SKM-1 (cell line): ENCODE measurements at regions not wholly inside any gene's neighbourhood (a gene's known extent, or its start where the extent isn't known, plus 50 kb on each side); places are given as distances from the start of the nearest gene placed in this dataset.

Source experiments
- DNase-seq: peaks from one replicate; lab custom pipeline; 2025; ENCODE audit not compliant: unreplicated experiment; lab: John Stamatoyannopoulos, UW

DNA sequence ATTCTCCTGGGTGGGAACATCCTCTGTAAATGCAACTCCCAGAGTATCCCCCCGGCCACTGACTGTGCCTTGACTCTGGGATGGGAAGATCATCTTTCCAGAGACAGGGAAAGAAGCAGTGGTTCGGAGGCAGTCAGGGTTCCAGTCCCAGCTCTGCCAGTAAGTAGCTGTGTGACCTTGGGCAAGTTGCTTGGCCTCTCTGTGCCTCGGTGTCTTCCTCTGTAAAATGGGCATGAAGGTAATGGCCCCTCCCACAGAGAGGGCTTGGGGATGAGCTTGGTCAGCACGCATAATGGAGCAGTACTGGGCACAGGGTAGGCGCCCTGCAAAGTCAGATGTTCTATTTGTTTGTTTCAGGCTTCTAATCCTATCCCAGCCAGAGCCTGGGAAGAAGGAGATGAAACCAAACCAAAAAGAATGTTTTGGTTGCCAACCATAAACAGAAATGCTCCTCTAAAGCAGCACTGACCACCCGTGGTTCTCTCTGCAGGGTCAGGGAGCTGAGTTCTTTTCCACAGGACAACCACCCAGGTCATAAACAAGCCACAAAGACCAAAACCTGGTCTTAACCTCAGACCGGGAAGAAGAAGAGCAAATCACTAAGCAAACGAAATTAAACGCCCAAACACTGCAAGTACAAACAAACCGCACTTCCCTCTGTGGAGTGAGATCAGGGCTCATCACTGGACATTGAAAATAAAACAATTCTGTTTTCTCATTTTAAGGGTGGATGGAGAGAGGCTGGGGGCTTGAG, 381.0 kb upstream of the SULF2 start:
- DNase-seq = no peak

DNA sequence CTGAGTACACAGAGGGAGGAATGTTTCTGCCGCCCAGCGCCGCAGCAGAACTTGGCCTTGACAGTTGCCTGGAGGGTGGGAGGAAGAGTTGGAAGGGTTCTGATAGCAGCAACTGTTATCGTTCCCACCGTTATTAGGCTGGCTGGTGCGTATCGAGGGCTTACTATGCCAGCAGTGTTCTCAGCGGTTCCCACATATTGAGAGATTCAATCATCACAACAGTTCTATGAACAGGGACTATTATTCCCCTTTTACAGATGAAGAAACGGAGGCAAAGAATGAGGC, 380.1 kb upstream of the SULF2 start:
- DNase-seq = no peak

DNA sequence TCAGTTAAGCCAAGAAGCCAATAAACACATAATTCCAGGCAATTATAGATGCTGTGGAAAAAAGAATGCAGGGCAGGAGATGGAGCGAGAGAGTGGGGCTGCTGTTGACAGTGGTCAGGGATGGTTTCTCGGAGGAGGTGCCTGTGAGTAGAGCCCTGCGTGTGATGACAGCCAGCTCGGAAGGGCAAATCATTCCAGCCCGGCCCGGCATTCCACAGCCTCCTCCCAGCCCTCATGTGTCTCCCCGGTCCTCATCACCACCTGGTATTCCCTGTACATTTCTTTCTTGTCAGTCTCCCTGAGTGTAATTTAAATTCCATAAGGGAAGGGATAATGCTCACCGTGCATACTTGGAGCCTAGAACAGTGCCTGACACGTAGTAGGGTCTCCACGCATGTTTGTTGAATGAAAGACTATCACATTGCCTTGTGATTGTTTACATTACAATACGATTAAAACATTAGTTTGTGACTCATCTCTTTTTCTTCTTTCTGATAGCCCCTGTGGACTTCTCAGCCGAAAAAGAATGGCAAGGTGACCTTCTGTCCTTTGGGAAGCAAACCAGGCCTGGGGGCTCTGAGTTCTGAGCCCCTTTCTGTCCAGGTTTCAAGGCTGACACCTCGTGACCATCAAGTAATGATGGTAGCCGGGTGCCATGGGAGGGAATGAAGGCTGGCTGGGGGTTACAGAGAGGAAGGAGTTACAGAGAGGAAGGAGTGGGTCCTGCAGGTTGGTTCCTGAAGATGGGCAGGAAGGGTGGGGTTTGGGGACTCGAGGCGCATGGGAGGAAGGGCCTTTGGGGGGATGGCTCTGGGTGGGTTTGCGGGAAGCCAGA, 379.5 kb upstream of the SULF2 start:
- DNase-seq = no peak

DNA sequence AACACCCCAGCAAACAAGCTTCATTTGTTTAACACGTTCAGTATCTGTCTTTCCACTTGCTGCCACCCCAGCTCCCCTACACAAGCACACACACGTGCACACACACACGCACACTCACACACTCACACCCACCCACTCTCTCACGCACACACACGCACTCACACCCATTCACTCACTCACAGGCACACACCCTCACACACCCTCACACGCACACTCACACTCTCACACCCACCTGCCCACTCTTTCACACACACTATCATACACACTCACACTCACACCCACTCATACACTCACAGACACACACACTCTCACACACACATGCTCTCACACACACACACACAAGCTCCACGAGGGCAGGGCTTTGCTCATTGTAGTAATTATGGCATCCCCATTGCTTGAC, 378.8 kb upstream of the SULF2 start:
- no peak for DNase-seq

DNA sequence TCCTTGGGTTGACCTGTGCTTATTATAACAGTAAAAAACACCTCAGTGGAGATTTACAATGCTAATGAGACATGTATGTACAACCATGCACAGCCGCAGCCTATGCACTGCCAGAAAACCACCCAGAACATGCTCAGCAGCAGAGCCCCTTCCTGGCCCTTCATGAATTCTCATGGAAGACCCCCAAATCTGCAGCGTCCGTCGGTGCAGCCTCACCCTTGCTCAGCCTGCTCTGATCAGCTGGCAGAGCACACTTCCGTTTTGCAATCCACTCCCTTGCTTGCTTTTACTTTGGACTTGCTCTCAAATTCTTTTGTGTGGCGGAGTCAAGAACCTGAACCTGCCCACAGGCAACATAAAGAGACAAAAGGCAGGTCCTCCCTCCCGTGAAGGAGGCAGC, 378.2 kb upstream of the SULF2 start:
- no peak for DNase-seq

DNA sequence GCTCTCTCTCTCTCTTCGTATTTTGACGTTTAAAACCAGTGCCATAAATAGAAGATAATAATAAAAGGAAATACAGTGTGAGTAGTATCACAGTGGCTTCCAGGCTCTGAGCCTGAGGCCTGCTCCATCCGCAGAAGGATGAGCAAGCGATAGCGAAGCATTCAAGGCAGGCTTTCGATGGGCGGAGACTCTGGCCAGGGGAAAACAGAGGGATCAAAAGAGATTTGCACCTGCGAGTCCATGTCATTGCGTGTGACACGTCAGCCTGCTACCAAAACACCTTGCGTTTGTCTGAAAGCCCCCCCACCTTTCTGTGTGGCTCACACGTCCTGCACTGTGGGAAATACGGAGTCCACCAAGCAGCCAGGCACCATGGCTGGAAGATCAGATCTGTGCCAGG, 377.3 kb upstream of the SULF2 start:
- no peak for DNase-seq

DNA sequence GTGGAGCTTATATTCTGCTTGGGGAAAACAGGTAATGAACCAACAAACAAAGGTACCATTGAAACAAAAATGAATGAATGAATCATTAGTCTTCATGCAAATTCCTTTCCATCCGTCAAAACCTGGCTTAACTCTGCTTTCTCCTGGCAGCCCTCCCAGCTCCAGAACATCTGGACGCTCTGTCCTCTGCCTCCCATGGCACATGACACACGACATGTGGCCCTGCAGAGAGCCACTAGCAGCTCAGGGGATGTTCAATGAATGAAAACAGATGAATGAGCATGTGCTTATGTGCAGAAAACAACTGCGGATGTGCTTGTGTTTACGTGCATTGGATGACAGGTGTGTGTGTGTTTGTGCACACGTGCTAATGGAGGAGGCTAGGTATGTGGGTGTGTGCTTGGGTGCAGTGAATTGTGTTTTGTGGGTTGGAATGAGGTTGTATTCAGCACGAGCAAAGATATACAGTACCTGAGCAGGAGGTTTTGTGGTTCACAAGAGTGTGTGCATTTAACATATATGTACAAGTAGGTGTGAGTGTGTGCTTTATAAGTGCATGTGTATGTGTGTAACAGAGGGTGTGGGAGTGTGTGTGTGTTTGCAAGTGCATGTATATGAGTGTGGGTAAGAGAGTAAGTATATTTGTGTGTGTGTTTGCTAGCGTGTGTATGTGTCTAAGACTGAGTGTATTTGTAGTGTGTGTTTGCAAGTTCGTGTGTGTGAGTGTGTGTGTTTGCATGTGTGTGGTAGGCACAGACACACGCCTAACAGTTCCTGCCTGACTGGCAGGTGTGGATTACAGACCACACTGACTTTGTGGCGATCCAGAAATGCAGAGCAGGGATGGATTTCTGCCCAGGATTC, 374.1 kb upstream of the SULF2 start:
- DNase-seq = no peak

DNA sequence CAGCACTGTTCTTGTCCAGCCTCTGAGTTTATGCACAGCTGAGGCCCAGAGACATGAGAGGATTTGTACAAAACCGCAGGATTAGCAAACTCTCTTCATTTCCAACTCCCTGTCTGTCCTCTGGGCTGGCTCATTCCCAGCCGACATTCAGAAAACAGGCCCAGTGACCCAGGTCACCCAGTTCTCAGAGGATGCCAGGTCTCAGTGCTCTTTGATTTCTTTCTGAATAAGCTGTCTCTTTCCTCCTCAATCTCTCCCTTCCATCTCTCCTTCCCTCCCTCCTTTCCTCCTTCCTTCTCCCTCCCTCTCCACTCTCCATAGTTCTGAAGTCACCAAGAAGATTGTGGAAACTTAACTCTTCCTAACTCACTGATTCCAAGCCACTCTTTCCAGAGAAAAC, 372.7 kb upstream of the SULF2 start:
- no peak for DNase-seq

DNA sequence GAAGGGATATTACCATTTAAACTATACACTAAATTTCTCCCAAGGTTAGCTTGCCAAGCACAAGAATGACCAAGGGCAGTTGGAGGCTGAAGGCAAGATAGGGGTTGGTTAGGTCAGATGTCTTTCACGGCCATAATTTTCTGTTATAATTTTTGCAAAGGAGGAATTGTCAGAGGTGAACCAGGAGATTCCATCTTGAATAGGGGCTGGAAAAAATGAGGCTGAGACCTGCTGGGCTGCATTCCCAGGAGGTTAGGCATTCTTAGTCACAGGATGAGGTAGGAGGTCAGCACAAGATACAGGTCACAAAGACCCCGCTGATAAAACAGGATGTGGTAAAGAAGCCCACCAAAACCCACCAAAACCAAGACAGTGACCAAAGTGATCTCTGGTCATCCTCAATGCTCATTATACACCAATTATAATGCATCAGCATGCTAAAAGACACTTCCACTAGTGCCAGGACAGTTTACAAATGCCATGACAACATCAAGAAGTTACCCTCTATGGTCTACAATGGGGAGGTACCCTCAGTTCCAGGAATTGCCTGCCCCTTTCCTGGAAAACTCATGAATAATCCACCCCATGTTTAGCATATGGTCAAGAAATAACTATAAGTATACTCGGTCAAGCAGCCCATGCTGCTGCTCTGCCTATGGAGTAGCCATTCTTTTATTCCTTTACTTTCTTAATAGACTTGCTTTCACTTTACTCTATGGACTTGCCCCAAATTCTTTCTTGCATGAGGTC, 371.8 kb upstream of the SULF2 start:
- no peak for DNase-seq

DNA sequence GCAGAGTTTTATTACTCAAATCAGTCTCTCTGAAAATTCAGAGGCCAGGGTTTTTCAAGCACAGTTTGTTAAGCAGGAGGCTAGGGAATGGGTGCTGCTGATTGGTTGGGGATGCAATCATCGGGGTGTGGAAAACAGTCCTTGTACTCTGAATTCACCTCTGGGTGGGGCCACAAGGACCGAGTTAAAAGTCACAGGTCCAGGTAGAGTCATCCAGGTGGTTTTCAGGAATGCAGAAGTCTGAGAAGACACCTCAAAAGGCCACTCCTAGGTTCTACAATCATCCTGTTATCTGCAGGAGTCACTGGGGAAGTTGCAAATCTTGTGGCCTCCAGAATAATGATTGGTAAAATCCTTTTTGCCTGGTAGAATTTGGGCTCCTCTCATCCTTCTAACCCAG, 371.2 kb upstream of the SULF2 start:
- no peak for DNase-seq

DNA sequence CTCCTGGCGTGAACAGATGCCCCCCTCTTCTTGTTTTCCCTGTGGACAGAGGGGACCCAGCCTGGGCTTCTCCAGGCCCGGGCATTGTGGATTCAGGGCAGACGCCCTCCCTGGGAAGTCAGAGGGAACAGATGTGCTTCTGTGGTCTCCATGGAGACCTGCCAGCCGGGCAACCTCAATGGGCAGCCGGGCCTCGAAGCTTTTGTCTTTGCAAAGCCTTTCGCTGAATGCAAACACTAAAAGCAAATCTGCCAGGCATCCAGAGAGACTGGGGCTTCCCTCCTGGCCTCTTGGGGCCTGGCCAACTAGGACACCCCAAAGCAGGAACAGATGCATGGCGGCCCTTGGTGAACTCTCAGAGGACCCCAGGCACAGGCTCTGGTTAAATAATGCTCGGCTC, 370.0 kb upstream of the SULF2 start:
- no peak for DNase-seq

DNA sequence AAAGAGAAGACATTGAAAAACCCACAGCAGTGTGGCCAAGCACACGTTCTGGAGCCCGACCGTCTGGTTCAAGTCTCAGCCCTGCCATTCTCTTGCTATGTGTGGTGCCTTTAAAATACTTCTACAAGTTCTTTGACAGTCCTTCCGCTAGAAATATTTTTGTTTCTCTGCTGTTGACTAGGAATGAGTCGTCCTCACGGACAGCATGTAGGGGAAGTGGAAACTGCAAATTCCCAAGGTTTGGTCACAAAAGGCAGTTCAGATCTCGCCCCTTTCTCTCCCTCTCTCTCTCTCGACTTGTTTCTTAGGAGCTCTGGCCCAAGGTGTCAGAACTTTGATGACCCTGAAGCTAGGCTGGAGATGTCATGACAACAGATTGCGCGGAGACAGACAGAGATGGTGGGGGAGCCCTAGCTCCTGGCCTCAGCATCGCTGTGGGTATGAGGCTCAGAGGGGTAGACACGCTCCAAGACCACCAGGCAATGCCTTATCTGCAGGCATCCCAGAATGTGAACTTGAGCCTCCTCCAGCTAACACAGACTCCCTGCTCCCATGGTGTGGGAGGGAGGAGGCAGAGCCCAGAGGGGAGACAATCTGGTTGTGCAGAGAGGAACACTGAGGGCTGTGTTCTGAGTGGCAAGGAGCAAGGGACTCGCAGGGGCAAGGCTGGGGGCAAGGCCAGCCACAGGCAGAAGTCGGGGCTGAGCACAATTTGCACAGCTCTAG, 368.9 kb upstream of the SULF2 start:
- no peak for DNase-seq

DNA sequence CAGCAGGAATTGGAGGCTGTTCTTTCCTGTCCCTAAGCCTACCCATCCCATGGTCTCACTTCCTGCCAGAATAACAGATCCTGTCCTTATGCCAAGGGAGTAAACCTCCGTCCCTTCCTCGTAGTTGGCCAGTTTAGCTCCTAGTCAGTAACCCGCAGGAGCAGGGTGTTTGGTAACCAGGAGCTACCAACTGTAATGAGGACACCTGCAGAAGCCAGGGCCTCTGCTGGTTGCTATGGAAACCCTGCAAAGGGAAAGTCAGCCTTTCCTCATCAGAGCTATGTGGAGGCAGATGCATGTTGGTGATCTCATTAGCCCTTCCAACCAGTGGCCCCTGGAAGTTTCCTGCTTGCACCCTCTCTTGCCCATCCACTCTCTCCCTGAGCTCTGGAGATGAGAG, 368.2 kb upstream of the SULF2 start:
- DNase-seq = no peak

DNA sequence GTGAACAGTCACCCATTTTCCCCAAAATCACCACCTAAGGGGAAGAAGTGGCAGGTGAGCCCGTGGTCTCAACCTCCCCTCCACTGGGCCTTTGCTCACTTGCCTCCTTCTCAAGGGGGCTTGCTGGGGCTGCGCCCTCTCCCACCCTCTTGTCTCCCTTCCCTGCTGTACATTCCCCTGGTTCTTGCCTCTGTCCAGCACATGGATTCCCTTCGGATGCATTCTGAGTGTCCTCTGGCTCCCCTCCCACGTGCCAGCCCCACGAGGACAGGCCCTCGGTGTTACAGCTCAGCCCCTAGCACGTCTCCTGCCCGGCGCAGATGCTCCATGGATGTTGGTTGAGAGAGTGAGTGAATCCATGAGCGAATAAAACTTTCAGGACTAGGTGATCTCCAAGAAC, 367.8 kb upstream of the SULF2 start:
- DNase-seq = no peak

DNA sequence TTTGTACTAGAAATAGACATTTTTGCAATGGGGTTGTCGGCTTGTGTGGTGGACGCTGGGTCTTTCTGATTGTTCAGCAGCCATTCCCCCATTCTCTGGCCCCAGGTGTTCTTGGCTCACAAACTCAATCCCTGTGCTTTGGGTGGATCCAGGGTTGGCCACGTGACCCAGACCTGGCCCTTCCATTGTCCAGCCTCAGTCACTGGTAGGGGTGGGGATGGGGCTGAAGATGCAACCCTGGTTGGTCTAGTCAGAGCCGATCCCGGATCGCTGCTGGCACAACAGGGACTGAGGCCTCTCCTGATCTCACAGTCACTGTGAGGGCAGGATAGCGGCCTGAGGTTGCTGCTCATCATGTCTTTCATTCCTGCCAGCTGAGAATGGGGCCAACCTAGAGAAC, 365.3 kb upstream of the SULF2 start:
- DNase-seq = no peak

DNA sequence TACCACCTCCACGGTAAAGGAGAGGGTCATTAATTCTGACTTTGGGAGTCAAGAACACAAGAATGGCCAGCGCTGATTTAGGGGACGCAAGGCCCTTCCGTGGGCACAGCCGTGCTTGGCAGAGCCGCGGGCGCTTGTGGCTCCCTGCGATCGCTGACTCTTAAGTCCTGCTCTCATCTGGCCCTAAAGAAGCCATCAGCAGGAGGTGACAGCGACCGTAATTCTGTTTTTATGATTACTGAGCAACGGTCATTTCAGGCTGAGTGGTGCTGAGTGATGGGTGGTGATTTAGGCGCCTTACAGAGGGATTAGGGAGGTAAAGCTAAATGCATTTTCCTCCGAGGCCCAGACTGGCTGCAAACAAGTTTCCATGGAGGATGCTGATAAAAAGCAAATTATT, 364.6 kb upstream of the SULF2 start:
- DNase-seq = no peak

DNA sequence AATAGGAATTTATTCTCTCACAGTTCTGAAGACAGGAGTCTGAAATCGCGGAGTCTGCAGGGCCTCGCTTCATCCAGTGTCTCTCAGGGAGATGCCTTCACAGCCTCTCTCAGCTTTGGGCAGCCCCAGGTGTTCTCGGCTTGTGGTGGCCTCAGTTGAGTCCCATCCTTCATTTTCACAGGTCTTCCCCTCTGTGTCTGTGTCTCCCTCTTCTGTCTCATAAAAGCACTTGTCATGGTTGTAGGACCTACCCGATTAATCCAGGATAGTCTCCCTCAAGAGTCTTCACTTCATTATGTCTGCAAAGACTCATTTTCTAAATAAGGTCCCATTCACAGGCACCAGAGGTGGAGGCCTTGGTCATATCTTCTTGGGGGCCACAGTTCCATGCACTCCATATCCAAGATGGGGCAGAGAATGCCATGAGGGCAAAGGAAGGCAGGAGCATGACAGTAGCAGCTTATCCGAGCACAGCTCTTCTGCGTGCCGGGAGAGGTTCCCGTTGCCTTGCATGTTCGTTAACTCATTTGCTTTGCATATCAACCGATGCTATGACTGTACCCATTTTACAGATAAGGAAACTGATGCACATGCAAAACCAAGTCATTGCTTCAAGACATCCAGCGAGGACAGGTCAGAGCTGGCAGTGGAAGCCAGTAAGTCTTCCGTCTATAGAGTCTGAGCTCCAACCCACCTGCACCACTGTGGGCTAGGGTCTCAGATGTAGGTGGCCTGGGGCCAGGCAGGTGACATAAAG, 363.8 kb upstream of the SULF2 start:
- DNase-seq = no peak

DNA sequence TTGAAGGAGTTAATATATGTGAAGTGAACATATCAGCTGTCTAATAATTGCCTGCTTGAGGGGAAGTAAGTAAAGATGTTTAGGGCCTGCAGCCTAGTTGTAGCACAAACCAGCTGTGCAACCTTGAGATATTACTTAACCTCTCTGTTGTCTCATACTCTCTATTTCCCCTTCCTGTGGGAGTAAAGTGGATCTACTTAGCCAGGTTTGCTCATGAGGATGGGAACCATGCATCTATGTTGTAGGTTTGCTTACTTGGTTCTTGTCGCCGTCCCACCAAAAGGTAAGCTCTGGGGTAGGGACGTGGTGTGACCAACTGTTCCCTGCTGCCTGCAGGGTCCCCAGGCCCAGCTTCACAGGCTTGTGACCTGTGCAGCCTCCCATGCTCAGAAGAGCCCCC, 362.7 kb upstream of the SULF2 start:
- DNase-seq = no peak

DNA sequence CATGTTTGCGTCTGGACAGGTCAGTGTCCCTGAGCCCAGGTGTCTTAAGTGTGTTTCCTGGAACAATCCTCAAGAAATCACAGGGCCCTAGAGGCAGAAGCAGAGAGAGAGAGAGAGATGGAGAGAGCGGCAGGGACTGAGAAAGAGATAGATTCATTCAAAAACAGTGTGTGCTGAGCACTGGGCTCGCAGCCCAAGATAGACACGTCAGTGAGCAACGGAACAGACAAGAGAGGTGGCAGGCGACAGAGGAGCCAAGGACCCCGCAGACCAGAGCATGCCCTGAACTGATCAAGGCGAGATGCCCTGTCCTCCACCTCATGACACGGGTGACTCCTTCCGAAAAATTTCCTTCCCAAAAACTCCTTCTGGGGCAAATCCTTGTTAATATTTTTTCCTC, 362.0 kb upstream of the SULF2 start:
- DNase-seq = no peak

DNA sequence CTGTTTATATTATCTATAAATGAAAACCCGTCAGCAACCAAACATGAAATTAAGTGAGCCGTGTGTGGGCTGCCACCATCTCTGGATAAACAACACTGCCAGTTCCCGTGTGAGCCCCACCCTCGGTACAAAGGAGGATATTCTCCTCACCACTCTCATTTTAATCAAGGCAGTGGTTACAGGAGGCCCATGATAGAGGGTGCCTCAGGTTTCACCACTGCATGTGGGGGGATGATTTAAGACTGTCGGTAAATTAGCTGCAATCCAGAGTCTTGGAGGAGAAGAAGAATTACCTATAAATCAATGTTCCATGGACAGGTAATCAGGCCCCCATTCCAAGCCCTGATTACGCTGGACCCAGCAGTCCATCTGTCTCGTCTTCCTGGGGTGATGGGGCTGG, 361.6 kb upstream of the SULF2 start:
- no peak for DNase-seq
